Body of pancreas (tissue), 4 donors: ENCODE measurements at regions not wholly inside any gene's neighbourhood (a gene's known extent, or its start where the extent isn't known, plus 50 kb on each side); places are given as distances from the start of the nearest gene placed in this dataset.

ENCODE experiments used
- POLR2A ChIP-seq, 3 donors: fragments of 450-650 bp; IDR thresholded peaks; one replicate each; pipeline ENCODE4 v1.6.1; 2016; ENCODE audit warnings: antibody characterized with exemption in 3 of 3, mild to moderate bottlenecking in 2 of 3
- TF ChIP-seq, protein P1 (sequence below), 7 experiments: fragments of 450-650 bp in 4 of 7; fragments of 200-600 bp in 3 of 7; sonication (generic) in 3 of 7; IDR thresholded peaks; one replicate each; pipeline ENCODE4 v1.5.1; 2016 to 2019; ENCODE audit warnings: antibody characterized with exemption in 7 of 7

DNA sequence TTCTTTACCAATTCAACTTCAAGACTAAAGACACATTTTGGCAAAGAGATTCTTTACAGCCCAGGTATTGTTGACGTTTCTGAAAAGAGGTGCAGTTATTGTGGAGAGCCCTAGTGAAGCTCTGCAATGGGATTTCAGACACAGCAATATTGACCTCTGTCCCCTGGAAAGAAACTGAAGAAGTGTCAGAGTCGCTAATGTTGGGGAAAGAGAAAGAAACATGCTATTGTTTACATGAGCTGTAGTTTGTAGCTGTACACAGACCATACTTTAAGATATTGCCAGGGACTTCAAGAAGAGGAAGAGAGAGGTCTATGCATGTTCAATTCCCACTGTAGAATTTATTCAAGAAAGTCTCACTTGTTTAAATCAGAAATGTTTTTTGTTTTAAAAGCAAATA, 497.3 kb upstream of the BOD1L1 start:
- no peak for TF ChIP-seq POLR2A (IDR thresholded peaks at IDR 0.05)
- TF ChIP-seq, protein P1, sequence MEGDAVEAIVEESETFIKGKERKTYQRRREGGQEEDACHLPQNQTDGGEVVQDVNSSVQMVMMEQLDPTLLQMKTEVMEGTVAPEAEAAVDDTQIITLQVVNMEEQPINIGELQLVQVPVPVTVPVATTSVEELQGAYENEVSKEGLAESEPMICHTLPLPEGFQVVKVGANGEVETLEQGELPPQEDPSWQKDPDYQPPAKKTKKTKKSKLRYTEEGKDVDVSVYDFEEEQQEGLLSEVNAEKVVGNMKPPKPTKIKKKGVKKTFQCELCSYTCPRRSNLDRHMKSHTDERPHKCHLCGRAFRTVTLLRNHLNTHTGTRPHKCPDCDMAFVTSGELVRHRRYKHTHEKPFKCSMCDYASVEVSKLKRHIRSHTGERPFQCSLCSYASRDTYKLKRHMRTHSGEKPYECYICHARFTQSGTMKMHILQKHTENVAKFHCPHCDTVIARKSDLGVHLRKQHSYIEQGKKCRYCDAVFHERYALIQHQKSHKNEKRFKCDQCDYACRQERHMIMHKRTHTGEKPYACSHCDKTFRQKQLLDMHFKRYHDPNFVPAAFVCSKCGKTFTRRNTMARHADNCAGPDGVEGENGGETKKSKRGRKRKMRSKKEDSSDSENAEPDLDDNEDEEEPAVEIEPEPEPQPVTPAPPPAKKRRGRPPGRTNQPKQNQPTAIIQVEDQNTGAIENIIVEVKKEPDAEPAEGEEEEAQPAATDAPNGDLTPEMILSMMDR (IDR thresholded peaks at IDR 0.05) = no peak
